Thoracic aorta (tissue), 2 donors: ENCODE measurements at regions not wholly inside any gene's neighbourhood (a gene's known extent, or its start where the extent isn't known, plus 50 kb on each side); places are given as distances from the start of the nearest gene placed in this dataset.
"Not testable (repeated sequence)": the region's sequence is repeated elsewhere in the genome, so short reads cannot be mapped to it uniquely, and the experiment has no call there.

Experiments used
- ATAC-seq: fragments of 150-250 bp; one replicate; pipeline ENCODE4 v1.8.0; 2017; ENCODE audit warnings: low read depth; ENCODE audit not compliant: insufficient number of reproducible peaks, low FRiP score
- DNase-seq: peaks from one replicate; pipeline ENCODE4 v3.0.0-alpha.2; 2020; ENCODE audit warnings: low spot score
- H3K27ac ChIP-seq, 2 donors: fragments of 200-600 bp; sonication (generic); 1 replicate in 1 of 2; 2 replicates in 1 of 2; pipeline ENCODE4 v1.5.1; 2016; ENCODE audit warnings: mild to moderate bottlenecking in 2 of 2, moderate library complexity in 2 of 2
- H3K27me3 ChIP-seq: fragments of 200-600 bp; sonication (generic); replicated peaks from 2 replicates; pipeline ENCODE4 v1.6.0; 2016; ENCODE audit warnings: mild to moderate bottlenecking; ENCODE audit not compliant: insufficient read depth
- H3K36me3 ChIP-seq: fragments of 200-600 bp; sonication (generic); one replicate; pipeline ENCODE4 v1.5.1; 2016
- H3K4me1 ChIP-seq, 2 donors: fragments of 200-600 bp; sonication (generic); 1 replicate in 1 of 2; 2 replicates in 1 of 2; pipeline versions ENCODE4 v1.5.1 to v1.6.0; 2016; ENCODE audit warnings: low read depth in 2 of 2, mild to moderate bottlenecking in 1 of 2; ENCODE audit not compliant: control insufficient read depth in 1 of 2
- H3K4me3 ChIP-seq: fragments of 200-600 bp; sonication (generic); 2 replicates; pipeline ENCODE4 v1.5.1; 2016; ENCODE audit warnings: mild to moderate bottlenecking
- H3K9me3 ChIP-seq: fragments of 200-600 bp; sonication (generic); 2 replicates; pipeline ENCODE4 v1.5.1; 2016
- TF ChIP-seq, protein P1 (sequence below): fragments of 200-600 bp; sonication (generic); IDR thresholded peaks from one replicate; pipeline ENCODE4 v1.5.1; 2019; ENCODE audit warnings: antibody characterized with exemption

DNA sequence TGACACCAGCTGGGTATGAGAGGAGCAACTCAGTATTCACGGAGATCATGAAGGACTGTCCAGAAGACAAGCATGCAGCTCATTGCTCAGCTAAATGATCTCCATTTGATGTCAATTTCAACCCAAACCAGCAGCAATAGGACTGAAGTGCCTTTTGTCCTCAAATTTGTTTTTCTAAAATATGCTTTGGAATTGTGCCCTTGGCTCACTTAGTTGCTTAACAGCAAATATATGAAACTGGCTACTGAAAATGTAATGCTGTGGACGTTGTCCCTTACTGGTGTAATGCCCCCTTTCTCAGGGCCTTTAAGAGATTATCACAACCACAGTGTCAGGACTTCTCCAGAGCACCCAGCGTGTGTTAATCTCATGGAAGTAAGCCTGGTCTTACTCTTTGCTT, 236.2 kb downstream of the SKIDA1 start:
- Histone ChIP-seq H3K27me3 (no peaks in the 10 kb centered on the region), H3K4me1 (peaks cover 12 to 15% of the 10 kb centered on the region in 2 donors), H3K36me3 (no peaks in the 10 kb centered on the region), H3K27ac (no peak overlapping the region), H3K4me3 (no peak overlapping the region), H3K9me3 (no peaks in the 10 kb centered on the region)
- no peak for DNase-seq
- no peak for ATAC-seq
- TF ChIP-seq, protein P1, sequence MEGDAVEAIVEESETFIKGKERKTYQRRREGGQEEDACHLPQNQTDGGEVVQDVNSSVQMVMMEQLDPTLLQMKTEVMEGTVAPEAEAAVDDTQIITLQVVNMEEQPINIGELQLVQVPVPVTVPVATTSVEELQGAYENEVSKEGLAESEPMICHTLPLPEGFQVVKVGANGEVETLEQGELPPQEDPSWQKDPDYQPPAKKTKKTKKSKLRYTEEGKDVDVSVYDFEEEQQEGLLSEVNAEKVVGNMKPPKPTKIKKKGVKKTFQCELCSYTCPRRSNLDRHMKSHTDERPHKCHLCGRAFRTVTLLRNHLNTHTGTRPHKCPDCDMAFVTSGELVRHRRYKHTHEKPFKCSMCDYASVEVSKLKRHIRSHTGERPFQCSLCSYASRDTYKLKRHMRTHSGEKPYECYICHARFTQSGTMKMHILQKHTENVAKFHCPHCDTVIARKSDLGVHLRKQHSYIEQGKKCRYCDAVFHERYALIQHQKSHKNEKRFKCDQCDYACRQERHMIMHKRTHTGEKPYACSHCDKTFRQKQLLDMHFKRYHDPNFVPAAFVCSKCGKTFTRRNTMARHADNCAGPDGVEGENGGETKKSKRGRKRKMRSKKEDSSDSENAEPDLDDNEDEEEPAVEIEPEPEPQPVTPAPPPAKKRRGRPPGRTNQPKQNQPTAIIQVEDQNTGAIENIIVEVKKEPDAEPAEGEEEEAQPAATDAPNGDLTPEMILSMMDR: no peak

DNA sequence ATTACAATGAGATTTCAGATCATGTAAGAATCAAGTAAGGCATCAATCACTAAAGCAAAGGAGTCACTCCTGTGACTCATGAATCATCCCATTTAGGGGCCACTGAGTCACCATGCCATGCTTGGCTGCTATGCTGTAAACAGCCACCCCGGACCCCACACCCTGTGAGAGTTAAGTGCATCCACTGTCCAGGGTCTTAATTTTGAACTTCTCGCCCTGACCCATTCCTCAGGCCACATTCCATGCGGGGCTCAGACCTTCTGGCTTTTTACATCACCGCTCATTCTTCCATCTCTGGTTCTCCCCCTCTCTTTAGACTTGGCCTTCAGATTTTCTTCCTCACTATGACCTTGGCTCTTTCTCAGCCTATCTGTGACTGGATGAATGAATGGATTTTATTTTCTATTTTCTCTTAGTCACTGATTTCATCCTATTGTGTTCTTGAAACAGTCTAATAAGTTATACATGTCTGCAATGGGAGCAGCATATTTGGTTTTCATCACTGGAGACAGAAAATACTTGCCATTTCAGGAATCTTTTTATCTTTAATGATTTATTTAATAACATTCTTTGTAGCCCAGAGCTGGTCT, 239.6 kb downstream of the SKIDA1 start:
- Histone ChIP-seq H3K4me1 (no peaks in the 10 kb centered on the region), H3K27ac (no peak overlapping the region), H3K36me3 (no peaks in the 10 kb centered on the region), H3K9me3 (no peaks in the 10 kb centered on the region), H3K4me3 (no peak overlapping the region), H3K27me3 (no peaks in the 10 kb centered on the region)
- ATAC-seq (no peak), DNase-seq (no peak)
- TF ChIP-seq, protein P1: no peak

DNA sequence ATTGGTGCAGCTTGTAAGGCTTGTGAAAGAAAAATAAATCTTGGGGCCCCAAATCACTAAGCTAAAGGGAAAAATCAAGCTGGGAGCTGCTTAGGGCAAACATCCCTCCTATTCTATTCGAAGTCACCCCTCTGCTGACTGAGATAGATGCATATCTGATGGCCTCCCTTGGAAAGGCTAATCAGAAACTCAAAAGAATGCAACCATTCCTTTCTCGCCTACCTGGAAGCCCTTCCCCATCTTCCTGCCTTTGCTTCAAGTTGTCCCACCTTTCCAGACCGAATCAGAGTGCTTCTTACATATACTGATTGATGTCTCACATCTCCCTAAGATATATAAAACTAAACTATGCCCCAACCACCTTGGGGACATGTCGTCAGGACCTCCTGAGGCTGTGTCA, 240.3 kb downstream of the SKIDA1 start:
- ATAC-seq (no peak), DNase-seq (no peak)
- TF ChIP-seq, protein P1: no peak
- Histone ChIP-seq H3K9me3 (no peaks in the 10 kb centered on the region), H3K36me3 (no peaks in the 10 kb centered on the region), H3K27ac (no peak overlapping the region), H3K27me3 (no peaks in the 10 kb centered on the region), H3K4me3 (no peak overlapping the region), H3K4me1 (no peaks in the 10 kb centered on the region)

DNA sequence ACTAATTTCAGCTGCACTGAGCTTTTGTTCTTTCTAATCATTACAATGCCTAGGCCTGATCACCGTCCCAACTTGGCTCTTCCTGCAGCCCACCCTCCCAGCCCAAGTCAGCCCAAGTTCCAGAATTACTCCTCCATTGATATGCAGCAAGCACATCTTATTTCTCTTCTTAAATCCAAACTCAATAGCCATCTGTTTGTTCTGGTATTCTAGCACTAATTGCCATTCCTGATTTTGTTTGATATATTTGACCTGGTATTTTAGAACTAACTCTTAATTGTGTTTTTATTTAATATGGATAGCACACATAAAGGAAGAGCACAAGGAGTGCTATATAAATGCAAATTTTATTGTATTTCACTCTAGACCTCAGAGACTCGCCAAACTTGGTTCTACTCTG, 241.2 kb downstream of the SKIDA1 start:
- ATAC-seq (no peak), DNase-seq (no peak)
- Histone ChIP-seq H3K36me3 (no peaks in the 10 kb centered on the region), H3K4me3 (no peak overlapping the region), H3K27ac (no peak overlapping the region), H3K9me3 (no peaks in the 10 kb centered on the region), H3K27me3 (no peaks in the 10 kb centered on the region), H3K4me1 (no peaks in the 10 kb centered on the region)
- TF ChIP-seq, protein P1: no peak

DNA sequence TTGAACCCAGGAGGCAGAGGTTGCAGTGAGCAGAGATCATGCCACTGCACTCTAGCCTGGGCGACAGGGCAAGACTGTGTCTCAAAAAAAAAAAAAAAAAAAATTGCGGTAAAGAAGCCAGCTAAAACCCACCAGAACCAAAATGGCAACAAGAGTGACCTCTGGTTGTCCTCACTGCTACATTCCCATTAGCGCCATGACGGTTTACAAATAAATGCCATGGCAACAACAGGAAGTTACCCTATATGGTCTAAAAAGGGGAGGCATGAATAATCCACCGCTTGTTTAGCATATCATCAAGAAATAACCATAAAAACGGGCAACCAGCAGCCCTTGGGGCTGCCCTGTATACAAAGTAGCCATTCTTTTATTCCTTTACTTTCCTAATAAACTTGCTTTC, 242.4 kb downstream of the SKIDA1 start:
- H3K27me3 ChIP-seq, H3K4me1 ChIP-seq, DNase-seq, H3K27ac ChIP-seq, H3K36me3 ChIP-seq, H3K4me3 ChIP-seq, H3K9me3 ChIP-seq, ATAC-seq: not testable (repeated sequence)

DNA sequence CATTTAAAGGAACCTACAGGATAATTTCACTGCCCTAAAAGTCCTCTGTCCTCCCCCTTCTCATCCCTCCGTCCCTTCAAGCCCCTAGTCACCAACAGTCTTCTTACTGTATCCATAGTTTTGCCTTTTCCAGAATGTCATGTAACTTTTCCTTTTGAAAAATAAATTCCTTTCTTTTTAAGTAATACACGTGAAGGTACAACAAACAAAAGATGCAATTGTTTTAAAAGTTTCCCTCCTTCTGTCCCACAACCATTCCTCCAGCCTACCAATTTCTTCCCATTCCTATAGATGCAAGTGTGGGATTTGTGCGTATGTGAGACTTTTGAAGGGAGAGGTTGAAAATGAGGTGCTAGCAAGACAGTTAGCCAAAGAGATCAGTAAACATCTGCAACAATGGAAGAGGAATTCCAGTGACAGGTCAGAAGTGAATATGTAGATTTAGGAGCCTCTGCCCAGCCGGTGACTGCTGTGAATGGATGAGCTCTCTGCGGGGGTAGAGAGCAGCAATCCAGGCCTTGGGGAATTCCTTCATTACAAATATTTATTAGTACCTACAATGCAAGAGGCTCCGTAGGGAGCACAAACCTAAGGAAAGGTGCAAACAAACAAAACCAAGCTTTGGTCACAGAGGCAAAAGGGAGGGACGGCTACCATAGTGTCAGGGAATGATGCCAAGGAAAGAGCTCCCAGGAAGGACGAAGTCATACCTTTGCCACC, 243.6 kb downstream of the SKIDA1 start:
- no peaks in the 10 kb centered on the region for H3K9me3 ChIP-seq
- H3K27ac ChIP-seq: no peak overlapping the region
- H3K27me3 ChIP-seq: no peaks in the 10 kb centered on the region
- H3K36me3 ChIP-seq: no peaks in the 10 kb centered on the region
- ATAC-seq: no peak
- H3K4me1 ChIP-seq: no peaks in the 10 kb centered on the region
- H3K4me3 ChIP-seq: no peak overlapping the region
- no peak for DNase-seq
- TF ChIP-seq, protein P1: no peak
